Inferior parietal cortex (tissue), 1 donor: ENCODE measurements at regions not wholly inside any gene's neighbourhood (a gene's known extent, or its start where the extent isn't known, plus 50 kb on each side); places are given as distances from the start of the nearest gene placed in this dataset.
A peak's percentile ranks its signal among the peaks of the same experiment; 100 is the strongest.
"Not testable (repeated sequence)": the region's sequence is repeated elsewhere in the genome, so short reads cannot be mapped to it uniquely, and the experiment has no call there.

Source experiments
- DNase-seq: peaks from one replicate; pipeline ENCODE4 v3.0.0-alpha.2; 2016; ENCODE audit errors: extremely low spot score

GRCh38 chr5:96320797-96321196, 112.3 kb downstream of the PCSK1 start:
- DNase-seq: no peak

GRCh38 chr5:96319981-96320739, 112.9 kb downstream of the PCSK1 start:
- DNase-seq: not testable (repeated sequence)

DNA sequence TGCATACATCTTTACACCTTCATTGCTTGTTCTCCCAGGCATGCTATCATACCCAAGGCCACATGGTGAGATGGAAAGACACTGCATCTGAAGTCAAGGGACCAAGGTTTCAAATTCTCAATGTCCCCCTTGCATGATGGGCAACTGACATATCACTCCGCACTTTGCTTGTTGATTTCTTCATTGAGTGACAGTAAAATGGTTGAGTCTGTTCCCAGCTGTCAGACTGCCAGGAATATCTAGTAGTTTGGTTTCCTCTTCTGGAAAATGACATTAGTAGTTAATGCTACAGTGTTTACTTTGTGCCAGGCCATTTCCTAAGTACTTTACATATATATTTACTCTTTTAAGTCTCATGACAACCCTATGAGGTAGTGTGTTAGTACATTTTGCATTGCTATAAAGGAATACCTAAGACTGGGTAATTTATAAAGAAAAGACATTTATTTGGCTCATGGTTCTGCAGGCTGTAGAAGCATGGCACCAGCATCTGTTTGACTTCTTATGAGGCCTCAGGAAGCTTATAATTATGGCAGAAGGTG, 114.4 kb downstream of the PCSK1 start:
- no peak for DNase-seq

- no peak for DNase-seq
Measured at GRCh38 chr5:96317945-96318344, 115.1 kb downstream of the PCSK1 start.

GRCh38 chr5:96316487-96316886, 116.6 kb downstream of the PCSK1 start:
- no peak for DNase-seq

- no peak for DNase-seq
Measured at GRCh38 chr5:96316017-96316416, 117.0 kb downstream of the PCSK1 start.

GRCh38 chr5:96315431-96315830, 117.6 kb downstream of the PCSK1 start:
- no peak for DNase-seq

DNA sequence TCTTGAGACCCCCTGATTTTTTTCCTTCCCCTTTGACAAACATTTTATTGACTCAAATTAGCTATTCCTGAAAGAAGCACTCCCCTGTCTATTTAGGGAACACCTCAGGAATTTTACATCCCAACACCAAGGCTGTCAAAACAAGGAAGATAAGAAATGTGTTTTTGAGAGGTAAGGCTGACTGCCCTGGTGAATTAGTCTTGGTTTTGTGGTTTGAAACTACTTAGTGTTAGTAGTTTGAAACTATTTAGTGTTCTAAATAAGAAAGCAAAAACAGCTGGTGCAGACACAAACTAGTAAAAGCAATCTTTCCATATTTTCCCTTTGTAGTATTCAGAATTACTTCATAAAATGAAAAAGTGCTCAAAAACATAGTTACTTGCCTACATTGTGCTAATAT, 120.7 kb downstream of the PCSK1 start:
- no peak for DNase-seq

GRCh38 chr5:96307047-96307446, 126.0 kb downstream of the PCSK1 start:
- not testable (repeated sequence) for DNase-seq

DNA sequence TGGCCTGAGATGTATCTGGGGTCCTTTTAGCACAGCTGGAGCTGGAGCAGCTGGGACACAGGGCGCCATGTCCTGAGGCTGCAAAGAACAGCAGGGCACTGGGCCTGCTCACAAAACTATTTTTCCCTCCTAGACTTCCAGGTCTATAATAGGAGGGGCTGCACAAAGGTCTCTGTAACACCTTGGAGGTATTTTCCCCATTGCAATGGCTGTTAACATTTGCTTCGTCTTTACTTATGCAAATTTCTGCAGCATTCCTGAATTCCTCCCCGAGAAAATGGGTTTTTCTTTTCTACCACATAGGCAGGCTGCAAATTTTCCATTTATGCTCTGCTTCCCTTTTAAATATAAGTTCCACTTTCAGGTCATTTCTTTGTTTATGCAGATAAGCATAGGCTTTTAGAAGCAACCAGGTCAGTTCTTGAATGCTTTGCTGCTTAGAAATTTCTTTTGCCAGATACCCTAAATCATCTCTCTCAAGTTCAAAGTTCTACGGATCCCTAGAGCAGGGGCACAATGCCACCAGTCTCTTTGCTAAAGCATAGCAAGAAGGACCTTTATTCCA, 130.8 kb downstream of the PCSK1 start:
- DNase-seq: no peak

- DNase-seq: no peak
Measured at GRCh38 chr5:96300976-96301375, 132.1 kb downstream of the PCSK1 start.

- no peak for DNase-seq
Measured at GRCh38 chr5:96297867-96298266, 135.2 kb downstream of the PCSK1 start.

GRCh38 chr5:96297290-96297689, 135.8 kb downstream of the PCSK1 start:
- peak; percentile 15 for DNase-seq

DNA sequence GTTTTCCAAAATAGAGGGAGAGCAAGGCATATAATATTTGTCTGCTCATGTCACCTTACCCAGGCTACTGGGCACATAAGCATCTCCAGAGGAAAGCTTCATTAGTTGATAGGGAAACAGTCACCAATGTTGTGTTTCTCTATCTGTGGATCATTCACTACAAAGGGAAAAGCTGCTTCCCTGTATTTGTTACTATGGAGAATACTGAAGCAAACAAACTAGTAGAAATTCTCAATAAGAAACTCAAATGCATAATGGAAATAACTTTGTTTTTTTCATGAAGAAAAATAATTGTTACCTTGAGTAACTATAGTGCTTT, 138.2 kb downstream of the PCSK1 start:
- no peak for DNase-seq

DNA sequence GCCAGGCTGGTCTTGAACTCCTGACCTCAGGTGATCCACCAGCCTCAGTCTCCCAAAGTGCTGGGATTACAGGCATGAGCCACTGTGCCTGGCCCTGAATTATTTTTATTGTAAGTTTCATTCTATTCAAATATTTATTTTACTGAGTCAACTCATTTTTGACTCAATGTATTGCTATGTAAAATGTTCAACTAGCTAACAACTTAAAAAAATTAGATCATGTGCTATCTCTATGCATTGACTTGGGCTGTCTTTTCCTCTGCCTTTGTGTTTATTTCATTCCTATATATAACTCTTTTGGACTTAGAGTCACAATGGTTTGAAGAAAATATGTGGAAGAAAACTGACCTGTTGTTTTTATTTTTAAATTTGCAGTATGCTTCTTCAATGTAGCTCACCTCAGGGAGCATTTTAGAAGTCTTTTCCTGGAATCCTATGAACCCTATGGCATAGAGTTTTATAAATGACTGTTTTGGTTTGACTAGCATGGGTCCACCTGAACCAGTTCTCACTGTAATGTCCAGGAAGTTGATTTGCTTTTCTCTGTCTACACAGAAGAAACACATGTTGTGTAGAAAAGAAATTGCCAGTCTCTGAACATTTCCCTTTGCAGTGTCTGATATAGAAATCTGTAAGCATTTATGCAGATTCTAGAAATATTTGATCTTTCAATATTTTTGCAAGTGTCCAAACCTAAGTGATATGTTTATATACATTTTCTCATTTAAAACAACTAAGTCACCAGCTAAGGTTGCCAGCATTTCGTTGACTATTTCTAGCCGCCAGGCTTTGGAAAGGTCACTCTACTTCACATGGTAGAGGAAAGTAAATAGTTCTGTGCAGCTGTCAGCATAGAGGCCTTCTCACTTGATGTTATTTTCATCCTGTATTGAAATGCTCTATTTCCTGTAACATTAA, 138.8 kb downstream of the PCSK1 start:
- no peak for DNase-seq

GRCh38 chr5:96292582-96293247, 140.3 kb downstream of the PCSK1 start:
- no peak for DNase-seq

- not testable (repeated sequence) for DNase-seq
Measured at GRCh38 chr5:96289287-96289686, 143.8 kb downstream of the PCSK1 start.

GRCh38 chr5:96288845-96289185, 144.2 kb downstream of the PCSK1 start:
- no peak for DNase-seq

DNA sequence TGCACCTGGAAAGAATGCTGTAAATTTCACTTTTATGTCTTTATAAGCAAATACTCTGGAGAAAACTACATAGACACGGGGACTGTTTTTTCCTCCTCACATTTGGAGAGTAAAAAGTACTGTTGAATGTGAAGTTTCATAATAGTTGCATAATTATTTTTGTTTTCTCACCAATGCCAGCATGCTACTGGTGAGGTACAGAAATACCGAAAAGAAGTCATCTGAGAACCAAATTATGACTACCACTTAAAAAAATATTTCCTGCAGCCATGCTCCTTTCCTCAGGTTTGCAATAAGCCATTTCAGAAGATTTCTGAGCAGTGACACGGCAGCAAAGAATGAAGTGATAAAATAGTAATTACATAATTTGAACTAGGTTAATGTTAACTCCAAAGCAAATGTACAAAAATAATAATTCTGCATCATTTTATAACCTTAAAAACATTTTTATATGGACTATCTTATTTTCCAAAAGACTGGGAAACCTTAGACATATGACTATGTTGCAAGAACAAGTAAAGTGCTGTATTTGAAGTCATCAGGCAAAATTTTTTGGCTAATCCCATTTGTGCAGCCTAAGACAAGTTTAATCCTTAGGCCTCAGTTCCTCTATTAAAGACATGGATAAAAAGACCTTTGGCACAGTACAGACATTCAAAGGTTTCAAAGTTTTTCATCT, 144.7 kb downstream of the PCSK1 start:
- no peak for DNase-seq

GRCh38 chr5:96287136-96287535, 145.9 kb downstream of the PCSK1 start:
- DNase-seq: no peak

- no peak for DNase-seq
Measured at GRCh38 chr5:96285823-96286222, 147.2 kb downstream of the PCSK1 start.
